ENCODE measurements at regions not wholly inside any gene's neighbourhood (a gene's known extent, or its start where the extent isn't known, plus 50 kb on each side); places are given as distances from the start of the nearest gene placed in this dataset.

GRCh38 chr1:195327361-195327760 lies 1280.9 kb downstream of the KCNT2 start:
- Histone ChIP-seq H3K4me1 (ENCODE audit: insufficient read depth, low read length) (no peaks in the 10 kb centered on the region), H3K9me3 (ENCODE audit: control insufficient read depth, insufficient read depth, low read length) (no peaks in the 10 kb centered on the region), H3K36me3 (ENCODE audit: insufficient read depth, low read length) (no peaks in the 10 kb centered on the region), H3K9ac (ENCODE audit: low read depth, low read length) (no peak overlapping the region)

GRCh38 chr1:195326325-195326724 lies 1281.9 kb downstream of the KCNT2 start:
- Histone ChIP-seq H3K4me1 (ENCODE audit: insufficient read depth, low read length) (no peaks in the 10 kb centered on the region), H3K36me3 (ENCODE audit: insufficient read depth, low read length) (no peaks in the 10 kb centered on the region), H3K9ac (ENCODE audit: low read depth, low read length) (no peak overlapping the region), H3K9me3 (ENCODE audit: control insufficient read depth, insufficient read depth, low read length) (no peaks in the 10 kb centered on the region)

GRCh38 chr1:195325181-195325580 lies 1283.1 kb downstream of the KCNT2 start:
- no peaks in the 10 kb centered on the region for H3K4me1 ChIP-seq (ENCODE audit: insufficient read depth, low read length)
- no peak overlapping the region for H3K9ac ChIP-seq (ENCODE audit: low read depth, low read length)
- H3K36me3 ChIP-seq (ENCODE audit: insufficient read depth, low read length) = no peaks in the 10 kb centered on the region

GRCh38 chr1:195306281-195306680 lies 1302.0 kb downstream of the KCNT2 start:
- H3K4me1 ChIP-seq (ENCODE audit: insufficient read depth, low read length) = no peaks in the 10 kb centered on the region
- no peaks in the 10 kb centered on the region for H3K36me3 ChIP-seq (ENCODE audit: insufficient read depth, low read length)
- H3K9ac ChIP-seq (ENCODE audit: low read depth, low read length) = no peak overlapping the region
- H3K9me3 ChIP-seq (ENCODE audit: control insufficient read depth, insufficient read depth, low read length) = no peaks in the 10 kb centered on the region

More at GRCh38 chr1:195325181-195325580, 1283.1 kb downstream of the KCNT2 start:
- no peaks in the 10 kb centered on the region for H3K9me3 ChIP-seq (ENCODE audit: control insufficient read depth, insufficient read depth, low read length)

GRCh38 chr1:195294911-195295310 lies 1313.3 kb downstream of the KCNT2 start:
- no peak overlapping the region for H3K9ac ChIP-seq (ENCODE audit: low read depth, low read length)
- H3K4me1 ChIP-seq (ENCODE audit: insufficient read depth, low read length) = no peaks in the 10 kb centered on the region
- no peaks in the 10 kb centered on the region for H3K36me3 ChIP-seq (ENCODE audit: insufficient read depth, low read length)
- H3K9me3 ChIP-seq (ENCODE audit: control insufficient read depth, insufficient read depth, low read length) = no peaks in the 10 kb centered on the region

GRCh38 chr1:195278644-195279043 lies 1329.6 kb downstream of the KCNT2 start:
- H3K36me3 ChIP-seq (ENCODE audit: insufficient read depth, low read length) = no peaks in the 10 kb centered on the region
- H3K4me1 ChIP-seq (ENCODE audit: insufficient read depth, low read length) = no peaks in the 10 kb centered on the region
- H3K9ac ChIP-seq (ENCODE audit: low read depth, low read length) = no peak overlapping the region
- no peaks in the 10 kb centered on the region for H3K9me3 ChIP-seq (ENCODE audit: control insufficient read depth, insufficient read depth, low read length)

- Histone ChIP-seq H3K9ac (ENCODE audit: low read depth, low read length) (no peak overlapping the region), H3K9me3 (ENCODE audit: control insufficient read depth, insufficient read depth, low read length) (no peaks in the 10 kb centered on the region), H3K36me3 (ENCODE audit: insufficient read depth, low read length) (no peaks in the 10 kb centered on the region)
Measured at GRCh38 chr1:195275710-195276109, 1332.5 kb downstream of the KCNT2 start.

GRCh38 chr1:195251900-195252299 lies 1356.3 kb downstream of the KCNT2 start:
- Histone ChIP-seq H3K9me3 (ENCODE audit: control insufficient read depth, insufficient read depth, low read length) (no peaks in the 10 kb centered on the region), H3K4me1 (ENCODE audit: insufficient read depth, low read length) (no peaks in the 10 kb centered on the region), H3K9ac (ENCODE audit: low read depth, low read length) (no peak overlapping the region)

More at GRCh38 chr1:195275710-195276109, 1332.5 kb downstream of the KCNT2 start:
- H3K4me1 ChIP-seq (ENCODE audit: insufficient read depth, low read length) = no peaks in the 10 kb centered on the region

GRCh38 chr1:195243492-195243891 lies 1364.7 kb downstream of the KCNT2 start:
- Histone ChIP-seq H3K9me3 (ENCODE audit: control insufficient read depth, insufficient read depth, low read length) (no peaks in the 10 kb centered on the region), H3K9ac (ENCODE audit: low read depth, low read length) (no peak overlapping the region), H3K36me3 (ENCODE audit: insufficient read depth, low read length) (no peaks in the 10 kb centered on the region), H3K4me1 (ENCODE audit: insufficient read depth, low read length) (no peaks in the 10 kb centered on the region)

More at GRCh38 chr1:195251900-195252299, 1356.3 kb downstream of the KCNT2 start:
- H3K36me3 ChIP-seq (ENCODE audit: insufficient read depth, low read length) = no peaks in the 10 kb centered on the region

GRCh38 chr1:195241066-195241465 lies 1367.2 kb downstream of the KCNT2 start:
- Histone ChIP-seq H3K36me3 (ENCODE audit: insufficient read depth, low read length) (no peaks in the 10 kb centered on the region), H3K4me1 (ENCODE audit: insufficient read depth, low read length) (no peaks in the 10 kb centered on the region), H3K9ac (ENCODE audit: low read depth, low read length) (no peak overlapping the region), H3K9me3 (ENCODE audit: control insufficient read depth, insufficient read depth, low read length) (no peaks in the 10 kb centered on the region)

- no peak overlapping the region for H3K9ac ChIP-seq (ENCODE audit: low read depth, low read length)
- no peaks in the 10 kb centered on the region for H3K9me3 ChIP-seq (ENCODE audit: control insufficient read depth, insufficient read depth, low read length)
- H3K36me3 ChIP-seq (ENCODE audit: insufficient read depth, low read length) = no peaks in the 10 kb centered on the region
- H3K4me1 ChIP-seq (ENCODE audit: insufficient read depth, low read length) = no peaks in the 10 kb centered on the region
Measured at GRCh38 chr1:195238313-195238712, 1369.9 kb downstream of the KCNT2 start.

GRCh38 chr1:195236991-195237889 lies 1371.0 kb downstream of the KCNT2 start:
- Histone ChIP-seq H3K9ac (ENCODE audit: low read depth, low read length) (no peak overlapping the region), H3K36me3 (ENCODE audit: insufficient read depth, low read length) (no peaks in the 10 kb centered on the region), H3K4me1 (ENCODE audit: insufficient read depth, low read length) (no peaks in the 10 kb centered on the region), H3K9me3 (ENCODE audit: control insufficient read depth, insufficient read depth, low read length) (no peaks in the 10 kb centered on the region)

GRCh38 chr1:195218428-195219212 lies 1389.6 kb downstream of the KCNT2 start:
- no peaks in the 10 kb centered on the region for H3K9me3 ChIP-seq (ENCODE audit: control insufficient read depth, insufficient read depth, low read length)
- H3K4me1 ChIP-seq (ENCODE audit: insufficient read depth, low read length) = no peaks in the 10 kb centered on the region
- no peaks in the 10 kb centered on the region for H3K36me3 ChIP-seq (ENCODE audit: insufficient read depth, low read length)
- H3K9ac ChIP-seq (ENCODE audit: low read depth, low read length) = no peak overlapping the region

GRCh38 chr1:195202241-195202640 lies 1406.0 kb downstream of the KCNT2 start:
- Histone ChIP-seq H3K9me3 (ENCODE audit: control insufficient read depth, insufficient read depth, low read length) (no peaks in the 10 kb centered on the region), H3K4me1 (ENCODE audit: insufficient read depth, low read length) (no peaks in the 10 kb centered on the region), H3K9ac (ENCODE audit: low read depth, low read length) (no peak overlapping the region), H3K36me3 (ENCODE audit: insufficient read depth, low read length) (no peaks in the 10 kb centered on the region)

GRCh38 chr1:195200772-195201171 lies 1407.5 kb downstream of the KCNT2 start:
- no peaks in the 10 kb centered on the region for H3K36me3 ChIP-seq (ENCODE audit: insufficient read depth, low read length)
- H3K4me1 ChIP-seq (ENCODE audit: insufficient read depth, low read length) = no peaks in the 10 kb centered on the region

More at GRCh38 chr1:195200772-195201171, 1407.5 kb downstream of the KCNT2 start:
- no peaks in the 10 kb centered on the region for H3K9me3 ChIP-seq (ENCODE audit: control insufficient read depth, insufficient read depth, low read length)
- H3K9ac ChIP-seq (ENCODE audit: low read depth, low read length) = no peak overlapping the region
